Renal cortex interstitium (tissue), 11 donors: ENCODE measurements at regions not wholly inside any gene's neighbourhood (a gene's known extent, or its start where the extent isn't known, plus 50 kb on each side); places are given as distances from the start of the nearest gene placed in this dataset.
A peak's percentile ranks its signal among the peaks of the same experiment; 100 is the strongest.

Source experiments
- DNase-seq, 11 donors: peaks; one replicate each; pipeline ENCODE4 v3.0.0-alpha.2; 2013; ENCODE audit warnings: low read depth in 9 of 11, low spot score in 4 of 11; ENCODE audit errors: extremely low read depth in 1 of 11

- no peak for DNase-seq
Observed at GRCh38 chr2:3022841-3023372, 354.7 kb downstream of the EIPR1 start.

GRCh38 chr2:3021720-3022119, 355.9 kb downstream of the EIPR1 start:
- no peak for DNase-seq

GRCh38 chr2:3010001-3010400, 367.6 kb downstream of the EIPR1 start:
- DNase-seq: no peak

- DNase-seq: no peak
Observed at GRCh38 chr2:3009483-3009882, 368.1 kb downstream of the EIPR1 start.

- DNase-seq: no peak
Observed at GRCh38 chr2:3009005-3009404, 368.6 kb downstream of the EIPR1 start.

GRCh38 chr2:3008561-3008960, 369.1 kb downstream of the EIPR1 start:
- DNase-seq: no peak

GRCh38 chr2:3007135-3007534, 370.5 kb downstream of the EIPR1 start:
- no peak for DNase-seq

GRCh38 chr2:3005859-3006501, 371.6 kb downstream of the EIPR1 start:
- no peak for DNase-seq

GRCh38 chr2:3001615-3002560, 375.7 kb downstream of the EIPR1 start:
- peak; percentile 7 to 40 (median 31) for DNase-seq

- DNase-seq: no peak
Observed at GRCh38 chr2:3000968-3001367, 376.6 kb downstream of the EIPR1 start.

GRCh38 chr2:3000125-3000524, 377.5 kb downstream of the EIPR1 start:
- DNase-seq: no peak

GRCh38 chr2:2998971-2999370, 378.6 kb downstream of the EIPR1 start:
- DNase-seq: no peak

- DNase-seq: no peak
Observed at GRCh38 chr2:2993172-2993692, 384.4 kb downstream of the EIPR1 start.

GRCh38 chr2:2992634-2993033, 385.0 kb downstream of the EIPR1 start:
- no peak for DNase-seq

- DNase-seq: no peak
Observed at GRCh38 chr2:2985020-2985419, 392.6 kb downstream of the EIPR1 start.

GRCh38 chr2:2981000-2981399, 396.6 kb downstream of the EIPR1 start:
- DNase-seq: no peak

GRCh38 chr2:2974982-2975381, 402.6 kb downstream of the EIPR1 start:
- DNase-seq: no peak

- DNase-seq: peak in 5 of 11 donors; percentile 5 to 36 (median 22)
Observed at GRCh38 chr2:2960441-2961133, 417.0 kb downstream of the EIPR1 start.

- no peak for DNase-seq
Observed at GRCh38 chr2:2950403-2950952, 427.1 kb downstream of the EIPR1 start.
